Skeletal muscle satellite cell (primary cell): ENCODE measurements at regions not wholly inside any gene's neighbourhood (a gene's known extent, or its start where the extent isn't known, plus 50 kb on each side); places are given as distances from the start of the nearest gene placed in this dataset.

ENCODE experiments used
- H3K27me3 ChIP-seq: 2 replicates; pipeline ENCODE4 v1.7.0; 2013; ENCODE audit warnings: low read length; ENCODE audit not compliant: control insufficient read depth, insufficient read depth
- H3K36me3 ChIP-seq: 2 replicates; pipeline ENCODE4 v1.7.0; 2013; ENCODE audit warnings: mild to moderate bottlenecking, control low read depth, low read length; ENCODE audit not compliant: insufficient read depth
- H3K4me1 ChIP-seq: 2 replicates; pipeline ENCODE4 v1.7.0; 2013; ENCODE audit warnings: low read length; ENCODE audit not compliant: control insufficient read depth, insufficient read depth
- H3K4me2 ChIP-seq: 2 replicates; pipeline ENCODE4 v1.7.0; 2013; ENCODE audit warnings: mild to moderate bottlenecking, low read length
- H3K4me3 ChIP-seq: 2 replicates; pipeline ENCODE4 v1.7.0; 2013; ENCODE audit warnings: low read length
- H3K9ac ChIP-seq: 2 replicates; pipeline ENCODE4 v1.7.0; 2013; ENCODE audit warnings: mild to moderate bottlenecking, low read depth, low read length, moderate library complexity
- H3K9me3 ChIP-seq: replicated peaks from 2 replicates; pipeline ENCODE4 v1.7.0; 2013; ENCODE audit warnings: mild to moderate bottlenecking, control low read depth, low read length

DNA sequence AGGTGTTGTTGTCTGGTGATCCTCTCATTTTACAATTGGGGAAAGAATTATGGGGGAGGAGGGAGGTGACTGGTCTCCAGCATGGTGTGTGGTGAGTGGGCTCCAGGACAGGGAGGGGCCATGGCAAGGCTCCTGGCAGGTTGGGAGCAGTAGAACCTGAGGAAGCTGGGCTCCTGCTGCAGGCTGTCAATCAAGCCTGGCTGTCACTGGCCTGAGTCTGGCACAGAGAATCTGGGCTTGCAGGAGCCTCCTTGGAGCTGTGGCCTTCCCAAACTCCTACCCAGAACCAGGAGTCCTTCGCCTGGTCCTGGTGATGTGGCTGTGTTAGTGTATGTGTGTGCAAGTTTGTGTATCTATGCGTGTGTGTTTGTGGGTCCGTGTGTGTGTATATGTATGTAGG is 131.9 kb upstream of the CSF3R start:
- Histone ChIP-seq H3K9me3 (no peaks in the 10 kb centered on the region), H3K4me2 (no peak overlapping the region), H3K4me3 (no peak overlapping the region), H3K36me3 (no peaks in the 10 kb centered on the region), H3K27me3 (no peaks in the 10 kb centered on the region), H3K9ac (no peak overlapping the region), H3K4me1 (no peaks in the 10 kb centered on the region)

DNA sequence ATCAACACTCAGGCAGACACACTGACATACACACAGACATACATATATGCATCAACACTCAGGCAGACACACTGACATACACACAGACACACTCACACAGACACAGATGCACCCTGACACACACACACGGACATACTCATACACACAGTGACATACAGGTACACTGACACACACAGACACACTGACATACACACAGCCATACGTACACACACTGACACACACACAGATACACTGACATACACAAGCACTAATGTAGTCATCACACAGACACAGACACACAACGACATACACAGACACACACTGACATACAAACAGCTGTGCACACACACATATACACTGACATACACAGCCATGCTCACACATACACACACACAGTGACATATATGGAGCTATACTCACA is 131.0 kb upstream of the CSF3R start:
- Histone ChIP-seq H3K9me3 (no peaks in the 10 kb centered on the region), H3K4me3 (no peak overlapping the region), H3K27me3 (no peaks in the 10 kb centered on the region), H3K36me3 (no peaks in the 10 kb centered on the region), H3K4me1 (no peaks in the 10 kb centered on the region), H3K4me2 (no peak overlapping the region), H3K9ac (no peak overlapping the region)

DNA sequence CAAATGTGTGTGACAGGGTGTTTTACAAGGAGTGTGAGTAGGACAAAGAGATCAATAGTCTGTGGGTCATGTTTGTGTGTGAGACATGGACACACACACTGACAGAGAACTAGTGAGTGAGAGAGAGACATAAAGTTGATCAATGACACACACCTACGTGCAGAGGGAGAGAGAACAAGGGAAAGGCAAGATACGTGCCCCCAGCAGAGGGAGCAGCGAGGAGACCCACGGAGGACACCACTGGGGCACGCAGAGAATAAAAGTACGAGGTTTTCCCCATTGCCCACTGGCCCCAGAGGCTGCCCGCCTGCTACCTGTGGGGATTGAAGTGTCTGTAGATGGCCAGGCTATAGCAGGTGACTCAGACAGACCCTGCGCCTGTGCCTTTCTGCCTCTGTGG is 130.2 kb upstream of the CSF3R start:
- Histone ChIP-seq H3K9ac (no peak overlapping the region), H3K36me3 (no peaks in the 10 kb centered on the region), H3K9me3 (no peaks in the 10 kb centered on the region), H3K27me3 (no peaks in the 10 kb centered on the region), H3K4me1 (no peaks in the 10 kb centered on the region), H3K4me3 (no peak overlapping the region), H3K4me2 (no peak overlapping the region)

DNA sequence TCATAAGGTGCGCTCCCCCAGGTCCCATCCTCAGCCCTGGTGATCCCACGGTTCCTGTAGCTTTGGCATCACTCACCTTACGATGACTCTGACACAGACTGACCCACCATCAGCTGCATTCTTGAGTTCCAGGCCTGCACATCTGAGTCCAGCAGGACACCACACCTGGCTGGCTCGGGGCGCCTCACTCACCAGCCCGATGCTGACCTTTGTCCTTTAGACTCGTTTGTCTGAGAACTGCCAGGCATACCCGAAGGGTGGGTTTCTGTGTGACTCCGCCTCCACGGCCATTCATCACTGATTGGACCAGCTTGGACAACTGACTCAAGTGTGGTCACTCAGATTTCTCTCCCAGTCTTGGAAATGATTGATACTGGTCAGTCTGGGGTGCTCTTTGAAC is 129.4 kb upstream of the CSF3R start:
- no peak overlapping the region for H3K9ac ChIP-seq
- H3K9me3 ChIP-seq: no peaks in the 10 kb centered on the region
- no peaks in the 10 kb centered on the region for H3K27me3 ChIP-seq
- no peak overlapping the region for H3K4me3 ChIP-seq
- no peaks in the 10 kb centered on the region for H3K4me1 ChIP-seq
- no peaks in the 10 kb centered on the region for H3K36me3 ChIP-seq
- no peak overlapping the region for H3K4me2 ChIP-seq

DNA sequence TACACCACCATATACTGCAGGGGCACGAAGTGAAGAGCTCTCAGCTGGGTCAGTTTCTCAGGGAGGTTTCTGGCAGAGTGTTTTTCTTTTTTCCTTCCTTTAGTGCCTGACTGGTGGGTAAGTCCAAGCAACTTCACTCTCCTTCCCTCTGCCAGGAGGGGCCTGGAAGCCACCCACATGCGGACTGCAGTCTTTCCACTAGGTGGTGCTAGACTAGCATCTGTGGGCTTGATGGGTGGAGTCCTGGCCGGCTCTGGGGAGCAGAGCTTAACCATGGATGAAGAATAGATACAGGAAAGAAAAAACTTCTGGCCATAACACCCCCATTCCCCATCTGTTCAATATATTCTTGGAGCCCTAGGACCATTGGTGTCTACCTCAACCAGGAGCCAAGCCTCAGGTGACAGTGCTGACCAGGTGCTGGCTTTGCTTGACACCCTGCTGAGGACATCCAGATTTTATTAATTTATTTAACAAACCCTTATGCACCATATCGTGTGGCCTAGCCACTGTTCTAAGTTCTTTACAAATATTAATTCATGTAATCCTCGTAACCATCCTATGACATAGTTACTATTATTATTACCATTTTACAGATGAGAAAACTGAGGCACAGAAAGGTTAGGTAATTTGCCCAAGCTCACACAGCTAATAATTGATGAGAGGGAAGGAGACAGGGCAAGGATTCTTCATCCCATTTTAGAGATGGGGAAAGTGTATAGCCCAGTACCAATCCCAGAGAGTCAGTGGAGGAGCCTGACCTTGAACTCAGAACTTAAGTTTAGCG is 126.7 kb upstream of the CSF3R start:
- Histone ChIP-seq H3K4me1 (no peaks in the 10 kb centered on the region), H3K9me3 (no peaks in the 10 kb centered on the region), H3K36me3 (no peaks in the 10 kb centered on the region), H3K4me3 (no peak overlapping the region), H3K27me3 (no peaks in the 10 kb centered on the region), H3K4me2 (no peak overlapping the region), H3K9ac (no peak overlapping the region)

DNA sequence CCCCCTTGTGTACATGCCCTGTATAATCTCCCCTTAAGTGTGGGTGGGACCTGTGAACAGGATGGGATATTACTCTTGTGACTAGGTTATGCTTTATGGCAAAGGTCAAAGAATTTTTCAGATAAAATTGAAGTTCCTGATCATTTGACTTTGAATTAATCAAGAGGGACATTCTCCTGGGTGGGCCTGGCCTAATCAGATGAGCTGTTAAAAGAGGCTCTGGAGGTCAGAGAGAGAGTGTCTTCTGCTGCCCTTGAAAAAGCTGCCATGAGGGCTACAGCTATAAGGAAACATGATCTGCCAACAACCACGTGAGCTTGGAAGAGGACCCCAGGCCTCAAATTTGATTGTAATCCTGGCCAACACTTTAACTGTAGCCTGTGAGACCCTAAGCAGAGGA is 125.6 kb upstream of the CSF3R start:
- Histone ChIP-seq H3K36me3 (no peaks in the 10 kb centered on the region), H3K4me2 (no peak overlapping the region), H3K27me3 (no peaks in the 10 kb centered on the region), H3K4me3 (no peak overlapping the region), H3K9ac (no peak overlapping the region), H3K9me3 (no peaks in the 10 kb centered on the region), H3K4me1 (no peaks in the 10 kb centered on the region)

DNA sequence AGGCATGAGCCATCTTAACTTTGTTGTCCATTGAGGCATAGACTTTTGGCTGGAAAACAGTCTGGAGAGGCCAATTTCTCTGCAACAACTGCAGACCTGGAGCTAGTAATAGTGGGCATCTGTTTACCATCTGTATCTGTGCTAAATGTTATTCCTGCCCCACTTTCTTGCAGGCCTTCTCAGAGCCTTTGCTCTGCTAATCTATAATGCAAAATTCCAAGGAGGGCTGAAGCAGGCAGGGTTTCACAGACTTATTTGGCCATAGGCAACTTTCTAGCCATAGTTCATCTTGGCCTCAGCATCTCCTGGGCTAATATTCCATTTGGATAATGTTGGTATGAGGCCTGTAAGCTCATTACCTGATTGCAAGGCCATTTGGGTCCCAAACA is 124.5 kb upstream of the CSF3R start:
- Histone ChIP-seq H3K9ac (no peak overlapping the region), H3K4me1 (no peaks in the 10 kb centered on the region), H3K4me2 (no peak overlapping the region), H3K4me3 (no peak overlapping the region), H3K36me3 (no peaks in the 10 kb centered on the region), H3K9me3 (no peaks in the 10 kb centered on the region), H3K27me3 (no peaks in the 10 kb centered on the region)

DNA sequence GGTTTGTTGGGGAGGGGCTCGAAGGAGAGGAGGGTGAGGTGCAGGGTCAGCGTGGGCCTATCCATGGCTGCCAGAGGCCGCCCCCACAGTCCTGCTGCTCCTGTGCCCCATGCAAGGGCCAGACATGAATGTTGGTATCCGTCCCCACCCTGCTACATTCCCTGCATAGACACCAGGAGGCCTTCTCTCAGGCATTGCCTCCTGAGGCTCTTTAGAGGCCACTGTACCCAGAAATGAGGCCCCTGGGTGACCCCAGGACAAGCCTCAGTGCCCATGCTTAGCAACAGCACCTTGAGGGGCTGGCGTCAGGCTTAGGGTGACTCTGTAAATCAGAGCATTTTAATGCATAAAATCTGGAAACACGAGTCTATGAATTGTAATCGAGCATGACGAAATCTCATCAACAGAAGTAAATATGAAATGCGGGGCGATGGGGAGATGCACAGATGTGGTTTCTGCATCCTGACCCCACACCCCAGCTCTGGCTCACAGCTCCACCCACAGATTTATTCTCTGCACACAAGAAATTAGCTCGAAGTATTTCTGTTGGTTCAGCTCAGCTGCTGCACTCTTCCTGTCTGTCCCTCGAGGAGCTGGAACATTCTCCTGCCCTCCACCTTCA is 124.0 kb upstream of the CSF3R start:
- Histone ChIP-seq H3K4me1 (no peaks in the 10 kb centered on the region), H3K4me2 (no peak overlapping the region), H3K27me3 (no peaks in the 10 kb centered on the region), H3K36me3 (no peaks in the 10 kb centered on the region), H3K9ac (no peak overlapping the region), H3K9me3 (no peaks in the 10 kb centered on the region), H3K4me3 (no peak overlapping the region)

DNA sequence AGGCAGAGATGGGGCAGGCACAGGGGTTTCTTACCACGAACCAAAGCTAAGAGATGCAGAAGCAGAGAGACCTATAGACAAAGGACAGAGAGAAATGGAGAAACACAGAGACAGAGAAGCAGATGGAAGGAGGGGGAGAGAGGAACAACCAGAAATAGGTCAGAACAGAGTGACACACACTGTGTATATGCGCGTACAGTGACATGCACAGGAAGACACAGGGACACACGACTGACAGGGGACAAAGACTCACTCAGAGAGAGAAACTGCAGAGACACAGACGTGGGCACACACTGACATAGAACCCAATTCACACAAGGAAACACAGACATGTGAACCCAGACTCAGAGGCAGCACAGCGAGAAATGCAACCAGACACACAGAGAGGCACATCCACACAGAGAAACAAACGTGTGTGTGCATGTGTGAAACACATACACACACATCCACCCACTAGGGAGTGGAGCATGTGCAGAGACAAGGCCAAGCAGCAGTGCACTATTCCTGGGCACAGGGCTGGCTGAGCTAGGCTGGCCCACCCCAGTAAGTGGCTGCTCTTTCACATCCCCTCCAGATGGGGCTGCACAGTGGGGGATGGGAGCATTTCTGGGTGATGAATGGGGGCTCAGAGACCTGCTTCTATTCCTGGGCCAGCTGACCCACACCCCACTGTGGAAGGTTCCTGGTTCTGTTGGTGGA is 123.4 kb upstream of the CSF3R start:
- Histone ChIP-seq H3K4me3 (no peak overlapping the region), H3K27me3 (no peaks in the 10 kb centered on the region), H3K4me2 (no peak overlapping the region), H3K4me1 (no peaks in the 10 kb centered on the region), H3K9ac (no peak overlapping the region), H3K9me3 (no peaks in the 10 kb centered on the region), H3K36me3 (no peaks in the 10 kb centered on the region)

DNA sequence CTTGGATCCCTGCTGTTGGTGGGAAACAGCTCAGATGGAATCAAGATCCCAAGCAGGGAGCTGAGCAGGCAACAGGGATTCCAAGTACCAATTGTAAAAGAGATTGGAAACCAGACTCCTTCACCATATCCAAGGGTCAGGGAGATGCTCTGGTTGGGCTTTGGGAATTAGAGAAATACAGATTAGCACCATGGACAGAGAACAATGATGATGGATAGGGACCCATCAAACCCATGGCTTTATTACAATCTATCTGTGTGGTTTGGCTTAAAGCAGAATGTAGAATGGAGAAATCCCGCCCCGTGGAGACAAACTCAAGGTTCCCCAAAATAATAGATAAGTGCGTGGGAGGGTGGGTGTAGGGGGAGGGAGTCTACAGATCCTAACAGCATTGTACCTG is 120.7 kb upstream of the CSF3R start:
- H3K27me3 ChIP-seq: no peaks in the 10 kb centered on the region
- H3K4me2 ChIP-seq: no peak overlapping the region
- no peaks in the 10 kb centered on the region for H3K36me3 ChIP-seq
- H3K9me3 ChIP-seq: no peaks in the 10 kb centered on the region
- no peaks in the 10 kb centered on the region for H3K4me1 ChIP-seq
- no peak overlapping the region for H3K9ac ChIP-seq
- H3K4me3 ChIP-seq: no peak overlapping the region

DNA sequence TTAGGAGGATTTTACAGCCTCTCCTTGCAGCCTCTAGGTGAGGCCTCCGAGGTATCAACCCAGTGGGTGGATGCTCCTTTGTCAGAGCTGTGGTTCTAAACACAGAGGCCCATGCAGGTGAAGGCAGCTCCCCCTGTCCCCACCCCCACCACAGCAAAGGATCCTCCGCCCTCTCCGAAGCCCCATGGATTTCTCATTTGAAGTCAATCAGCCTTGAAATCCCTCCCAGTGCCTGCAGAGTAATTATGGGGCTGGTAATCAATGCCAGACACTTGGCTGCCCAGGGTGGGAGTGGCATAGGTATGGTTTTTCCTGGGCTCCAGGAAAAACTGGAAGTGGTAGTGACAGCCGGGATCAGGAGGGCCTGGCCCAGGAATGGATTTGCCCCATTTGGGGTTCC is 119.5 kb upstream of the CSF3R start:
- no peaks in the 10 kb centered on the region for H3K9me3 ChIP-seq
- H3K27me3 ChIP-seq: no peaks in the 10 kb centered on the region
- no peaks in the 10 kb centered on the region for H3K36me3 ChIP-seq
- no peak overlapping the region for H3K4me2 ChIP-seq
- no peak overlapping the region for H3K4me3 ChIP-seq
- H3K9ac ChIP-seq: no peak overlapping the region
- H3K4me1 ChIP-seq: no peaks in the 10 kb centered on the region

DNA sequence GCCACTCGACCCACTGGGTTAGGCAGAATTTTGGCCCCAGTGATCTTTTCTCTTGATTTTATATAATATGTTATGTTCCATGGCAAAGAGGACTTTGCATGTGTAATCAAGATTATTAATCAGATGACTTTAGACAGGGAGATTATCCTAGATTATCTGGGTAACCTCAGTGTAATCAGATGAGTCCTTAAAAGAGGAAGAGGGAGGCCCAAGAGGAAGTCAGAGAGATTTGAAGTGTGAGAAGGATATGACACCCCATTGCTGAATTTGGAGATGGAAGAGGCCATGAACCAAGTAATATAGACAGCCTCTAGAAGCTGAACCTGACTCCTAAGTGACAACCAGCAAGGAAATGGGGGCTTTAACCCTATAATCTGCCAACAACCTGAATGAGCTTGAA is 117.1 kb upstream of the CSF3R start:
- no peaks in the 10 kb centered on the region for H3K4me1 ChIP-seq
- no peak overlapping the region for H3K4me3 ChIP-seq
- no peaks in the 10 kb centered on the region for H3K36me3 ChIP-seq
- H3K4me2 ChIP-seq: no peak overlapping the region
- no peaks in the 10 kb centered on the region for H3K27me3 ChIP-seq
- no peaks in the 10 kb centered on the region for H3K9me3 ChIP-seq
- H3K9ac ChIP-seq: no peak overlapping the region
